ENCODE measurements at regions not wholly inside any gene's neighbourhood (a gene's known extent, or its start where the extent isn't known, plus 50 kb on each side); places are given as distances from the start of the nearest gene placed in this dataset.
"Not testable (repeated sequence)": the region's sequence is repeated elsewhere in the genome, so short reads cannot be mapped to it uniquely, and the experiment has no call there.

GRCh38 chr12:13924286-13924685, 57.1 kb downstream of the GRIN2B start:
- DNase-seq (ENCODE audit: low read depth), result no peak

- DNase-seq (ENCODE audit: low read depth), result no peak
Observed at GRCh38 chr12:13918897-13919296, 62.5 kb downstream of the GRIN2B start.

GRCh38 chr12:13915096-13915495, 66.3 kb downstream of the GRIN2B start:
- DNase-seq (ENCODE audit: low read depth), result no peak

- no peak for DNase-seq (ENCODE audit: low read depth)
Observed at GRCh38 chr12:13913371-13913770, 68.0 kb downstream of the GRIN2B start.

- DNase-seq (ENCODE audit: low read depth), result no peak
Observed at GRCh38 chr12:13911756-13912554, 69.4 kb downstream of the GRIN2B start.

- no peak for DNase-seq (ENCODE audit: low read depth)
Observed at GRCh38 chr12:13905794-13906193, 75.6 kb downstream of the GRIN2B start.

GRCh38 chr12:13900718-13901117, 80.7 kb downstream of the GRIN2B start:
- no peak for DNase-seq (ENCODE audit: low read depth)

GRCh38 chr12:13898387-13898786, 83.0 kb downstream of the GRIN2B start:
- DNase-seq (ENCODE audit: low read depth), result not testable (repeated sequence)

- no peak for DNase-seq (ENCODE audit: low read depth)
Observed at GRCh38 chr12:13897811-13898210, 83.6 kb downstream of the GRIN2B start.

- DNase-seq (ENCODE audit: low read depth), result no peak
Observed at GRCh38 chr12:13896063-13896626, 85.3 kb downstream of the GRIN2B start.

- no peak for DNase-seq (ENCODE audit: low read depth)
Observed at GRCh38 chr12:13891902-13892301, 89.5 kb downstream of the GRIN2B start.

GRCh38 chr12:13890943-13891342, 90.5 kb downstream of the GRIN2B start:
- no peak for DNase-seq (ENCODE audit: low read depth)

- DNase-seq (ENCODE audit: low read depth), result no peak
Observed at GRCh38 chr12:13887779-13888388, 93.5 kb downstream of the GRIN2B start.

- DNase-seq (ENCODE audit: low read depth), result no peak
Observed at GRCh38 chr12:13882176-13882575, 99.2 kb downstream of the GRIN2B start.

- no peak for DNase-seq (ENCODE audit: low read depth)
Observed at GRCh38 chr12:13880613-13881012, 100.8 kb downstream of the GRIN2B start.

GRCh38 chr12:13875744-13876143, 105.7 kb downstream of the GRIN2B start:
- DNase-seq (ENCODE audit: low read depth), result no peak

GRCh38 chr12:13870255-13870654, 111.1 kb downstream of the GRIN2B start:
- DNase-seq (ENCODE audit: low read depth), result no peak

- peak; percentile 57 for DNase-seq (ENCODE audit: low read depth)
Observed at GRCh38 chr12:13864081-13864673, 117.2 kb downstream of the GRIN2B start.

- no peak for DNase-seq (ENCODE audit: low read depth)
Observed at GRCh38 chr12:13857750-13858149, 123.7 kb downstream of the GRIN2B start.

- no peak for DNase-seq (ENCODE audit: low read depth)
Observed at GRCh38 chr12:13853471-13853870, 127.9 kb downstream of the GRIN2B start.

- no peak for DNase-seq (ENCODE audit: low read depth)
Observed at GRCh38 chr12:13851828-13852227, 129.6 kb downstream of the GRIN2B start.

- no peak for DNase-seq (ENCODE audit: low read depth)
Observed at GRCh38 chr12:13849456-13849855, 131.9 kb downstream of the GRIN2B start.

- DNase-seq (ENCODE audit: low read depth), result no peak
Observed at GRCh38 chr12:13843841-13844240, 137.6 kb downstream of the GRIN2B start.

Data from EH (cell line).